Renal cortical epithelial cell (primary cell): ENCODE measurements at regions not wholly inside any gene's neighbourhood (a gene's known extent, or its start where the extent isn't known, plus 50 kb on each side); places are given as distances from the start of the nearest gene placed in this dataset.
"Not testable (repeated sequence)": the region's sequence is repeated elsewhere in the genome, so short reads cannot be mapped to it uniquely, and the experiment has no call there.

Source experiments
- DNase-seq: peaks from one replicate; pipeline ENCODE4 v3.0.0-alpha.2; 2011; ENCODE audit warnings: low read depth

- no peak for DNase-seq
These were observed 233.0 kb upstream of the MAD2L1 start for GRCh38 chr4:120299631-120300030.

DNA sequence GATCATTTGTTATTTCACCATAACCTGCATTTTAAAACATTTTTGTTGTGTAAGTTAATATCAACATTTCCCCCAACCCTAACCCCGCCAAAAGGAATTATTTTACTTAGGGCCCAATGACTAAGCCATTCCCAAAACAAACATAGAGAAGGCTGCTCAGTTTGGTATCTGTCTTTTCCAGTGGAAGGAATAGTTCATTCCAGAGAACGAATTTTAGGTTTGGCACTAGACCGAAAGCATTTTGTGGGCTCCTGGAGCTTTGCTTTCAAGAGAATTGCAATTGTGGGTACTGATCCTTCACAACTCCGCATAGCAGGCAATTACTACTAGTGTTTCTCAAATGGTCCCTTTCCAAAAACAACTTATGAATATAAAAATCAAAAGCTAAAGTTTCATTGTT lies 226.7 kb upstream of the MAD2L1 start:
- DNase-seq = no peak

GRCh38 chr4:120291541-120291940 lies 224.9 kb upstream of the MAD2L1 start:
- no peak for DNase-seq

GRCh38 chr4:120290553-120290952 lies 223.9 kb upstream of the MAD2L1 start:
- no peak for DNase-seq

DNA sequence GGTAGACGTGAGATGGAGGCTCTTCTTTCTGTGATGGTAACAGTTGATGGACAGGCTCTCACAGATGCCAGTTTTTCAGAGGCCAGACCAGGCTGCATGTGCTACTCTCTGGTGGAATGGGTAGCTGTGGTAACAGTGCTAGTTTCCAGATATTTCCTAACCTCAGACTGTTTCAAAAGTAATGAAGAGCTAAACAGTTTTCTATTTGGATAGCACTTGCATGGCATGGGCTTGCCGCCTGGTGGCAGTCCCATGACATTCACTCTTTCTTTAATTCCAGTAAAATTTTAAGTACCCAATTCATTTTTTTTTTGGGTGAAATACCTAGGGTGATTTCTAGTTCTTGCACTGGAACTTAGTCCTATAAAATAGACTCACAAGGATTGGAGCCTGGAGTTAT lies 220.2 kb upstream of the MAD2L1 start:
- no peak for DNase-seq

DNA sequence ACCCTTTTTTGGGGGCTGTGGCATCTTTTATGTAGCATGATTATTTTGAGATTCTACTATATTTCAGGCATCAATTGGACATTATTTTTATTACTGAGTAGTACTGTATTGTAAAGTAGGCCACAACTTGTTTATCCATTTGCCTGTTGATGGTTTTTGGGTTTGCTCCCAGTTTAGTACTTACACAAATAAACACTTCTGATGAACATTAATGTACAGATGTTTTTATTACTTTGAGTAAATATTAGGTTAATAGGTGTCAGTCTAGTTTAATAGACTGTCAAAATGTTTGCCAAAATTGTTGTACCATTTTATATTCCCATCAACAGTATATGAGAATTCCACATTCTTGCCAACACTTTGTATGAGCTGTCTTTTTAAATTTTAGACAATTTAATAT lies 214.9 kb upstream of the MAD2L1 start:
- DNase-seq = no peak

DNA sequence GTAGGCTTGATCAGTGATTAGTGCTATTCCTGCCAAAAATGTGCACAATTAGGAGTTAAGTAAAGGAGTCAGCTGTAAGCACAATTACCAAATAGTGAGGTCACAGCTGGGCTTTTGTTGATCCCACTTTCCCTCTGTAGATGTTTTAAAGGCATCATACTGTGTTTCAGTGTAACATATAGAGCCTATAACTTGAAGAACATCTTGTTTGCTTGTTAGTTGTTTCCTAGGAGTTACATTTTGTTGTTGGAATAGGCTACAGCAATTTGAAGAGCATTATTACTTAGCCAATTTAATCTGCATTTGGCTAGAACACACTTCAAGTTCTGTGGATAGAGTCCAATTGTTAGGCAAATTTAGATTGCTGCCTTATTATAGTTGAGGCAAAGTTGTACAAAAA lies 210.7 kb upstream of the MAD2L1 start:
- DNase-seq = no peak

DNA sequence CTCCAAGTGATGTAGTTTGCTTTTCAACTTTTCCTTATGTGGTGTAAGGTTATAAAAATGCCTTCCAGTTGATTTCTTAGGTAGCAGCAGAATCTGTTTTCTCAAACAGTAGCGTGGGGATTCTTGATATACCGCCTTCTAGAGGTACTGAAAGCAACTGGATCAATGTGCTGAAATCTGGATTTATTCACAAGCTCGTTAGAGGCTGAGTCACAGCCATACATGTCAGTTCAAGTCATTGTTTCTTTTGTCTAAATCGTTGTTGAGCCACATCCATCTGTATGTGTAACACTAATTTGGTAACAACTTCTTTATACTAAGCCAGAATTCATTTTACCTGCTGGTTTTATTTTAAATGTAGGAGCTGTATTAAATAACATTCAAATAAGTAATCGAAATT lies 200.0 kb upstream of the MAD2L1 start:
- DNase-seq = no peak

DNA sequence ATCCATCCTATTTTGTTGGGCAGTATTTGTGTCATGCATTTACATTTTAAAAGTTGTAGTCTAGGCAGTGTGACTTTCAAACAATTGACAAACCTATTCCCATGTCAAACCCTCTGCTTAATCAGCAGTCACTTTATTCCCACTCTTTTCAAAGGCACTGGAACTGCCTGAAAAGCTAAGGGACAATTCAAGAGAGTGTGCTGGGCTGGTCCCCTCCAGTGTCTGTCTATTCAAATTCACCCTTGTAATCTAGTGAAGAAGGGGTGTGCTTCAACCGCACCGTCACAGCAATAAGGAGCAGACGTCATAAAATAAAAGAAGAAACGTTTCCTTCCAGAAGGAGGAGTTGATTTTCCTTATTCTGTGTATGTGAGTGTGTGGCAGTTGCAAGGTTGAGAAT lies 197.0 kb upstream of the MAD2L1 start:
- DNase-seq = no peak

- DNase-seq = no peak
These were observed 194.5 kb upstream of the MAD2L1 start for GRCh38 chr4:120261117-120261516.

DNA sequence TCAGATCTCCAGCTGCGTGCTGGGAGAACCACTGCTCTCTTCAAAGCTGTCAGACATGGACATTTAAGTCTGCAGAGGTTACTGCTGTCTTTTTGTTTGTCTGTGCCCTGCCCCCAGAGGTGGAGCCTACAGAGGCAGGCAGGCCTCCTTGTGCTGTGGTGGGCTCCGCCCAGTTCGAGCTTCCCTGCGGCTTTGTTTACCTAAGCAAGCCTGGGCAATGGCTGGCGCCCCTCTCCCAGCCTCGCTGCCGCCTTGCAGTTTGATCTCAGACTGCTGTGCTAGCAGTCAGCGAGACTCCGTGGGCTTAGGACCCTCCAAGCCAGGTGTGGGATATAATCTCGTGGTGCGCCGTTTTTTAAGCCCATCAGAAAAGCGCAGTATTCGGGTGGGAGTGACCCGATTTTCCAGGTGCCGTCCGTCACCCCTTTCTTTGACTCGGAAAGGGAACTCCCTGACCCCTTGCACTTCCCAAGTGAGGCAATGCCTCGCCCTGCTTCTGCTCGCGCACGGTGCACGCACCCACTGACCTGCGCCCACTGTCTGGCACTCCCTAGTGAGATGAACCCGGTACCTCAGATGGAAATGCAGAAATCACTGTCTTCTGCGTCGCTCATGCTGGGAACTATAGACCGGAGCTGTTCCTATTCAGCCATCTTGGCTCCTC lies 189.6 kb upstream of the MAD2L1 start:
- DNase-seq = not testable (repeated sequence)

- no peak for DNase-seq
These were observed 171.8 kb upstream of the MAD2L1 start for GRCh38 chr4:120238277-120238973.

GRCh38 chr4:120236873-120237272 lies 170.2 kb upstream of the MAD2L1 start:
- no peak for DNase-seq

DNA sequence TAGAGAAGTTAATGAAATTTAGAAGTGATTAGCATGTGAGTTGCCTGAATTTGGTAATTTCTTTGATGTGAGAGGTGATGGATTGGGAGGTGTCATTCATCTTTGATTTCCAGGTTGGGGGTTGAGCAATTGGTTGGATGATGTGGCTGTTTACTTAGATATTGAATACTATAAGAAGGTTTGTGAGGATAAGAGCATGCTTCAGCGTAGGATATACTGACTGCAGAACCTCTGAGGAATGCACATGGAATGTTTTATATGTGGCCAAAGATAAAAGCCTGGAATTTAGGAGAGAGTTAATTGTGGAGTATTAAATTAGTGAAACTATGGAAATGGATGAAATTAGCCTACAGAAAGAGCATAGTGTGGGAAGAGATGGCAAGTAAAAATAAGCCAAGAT lies 165.4 kb upstream of the MAD2L1 start:
- DNase-seq = no peak

DNA sequence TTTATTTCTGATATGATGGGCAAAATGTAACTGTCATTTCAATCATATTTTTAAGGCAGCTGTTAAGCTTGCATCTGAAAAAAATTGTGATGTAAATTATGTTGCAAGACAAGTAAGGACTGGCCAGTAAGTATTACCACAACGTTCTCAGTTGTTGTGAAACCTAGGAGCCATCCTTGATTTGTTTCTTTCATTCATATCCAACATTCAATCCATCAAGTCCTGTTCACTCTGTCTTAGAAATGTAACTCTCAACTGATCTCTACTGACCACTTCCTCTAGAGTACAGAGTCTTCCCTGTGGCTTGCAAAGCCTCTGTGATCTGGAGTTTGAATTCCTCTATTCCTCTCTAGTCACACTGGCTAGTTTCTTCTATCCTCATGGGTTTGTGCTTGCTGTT lies 161.4 kb upstream of the MAD2L1 start:
- DNase-seq = peak; percentile 5

- no peak for DNase-seq
These were observed 160.9 kb upstream of the MAD2L1 start for GRCh38 chr4:120227554-120227953.

DNA sequence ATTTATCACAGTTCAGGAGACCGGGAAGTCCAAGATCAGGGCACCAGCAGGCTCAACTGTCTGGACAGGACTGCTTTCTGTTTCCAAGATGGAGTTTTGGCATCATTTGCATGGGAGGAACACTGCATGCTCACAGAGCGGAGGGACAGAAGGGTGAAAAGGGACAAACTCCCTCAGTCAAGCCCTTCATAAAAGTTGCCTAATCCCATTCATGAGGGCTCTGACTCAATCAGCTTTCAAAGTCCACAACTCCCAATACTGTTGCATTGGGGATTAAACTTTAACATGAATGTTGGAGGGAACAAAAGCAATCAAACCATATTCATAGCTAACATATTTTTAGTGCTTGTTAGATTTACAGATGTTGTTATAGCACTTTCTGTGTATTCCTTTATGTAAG lies 158.9 kb upstream of the MAD2L1 start:
- no peak for DNase-seq

DNA sequence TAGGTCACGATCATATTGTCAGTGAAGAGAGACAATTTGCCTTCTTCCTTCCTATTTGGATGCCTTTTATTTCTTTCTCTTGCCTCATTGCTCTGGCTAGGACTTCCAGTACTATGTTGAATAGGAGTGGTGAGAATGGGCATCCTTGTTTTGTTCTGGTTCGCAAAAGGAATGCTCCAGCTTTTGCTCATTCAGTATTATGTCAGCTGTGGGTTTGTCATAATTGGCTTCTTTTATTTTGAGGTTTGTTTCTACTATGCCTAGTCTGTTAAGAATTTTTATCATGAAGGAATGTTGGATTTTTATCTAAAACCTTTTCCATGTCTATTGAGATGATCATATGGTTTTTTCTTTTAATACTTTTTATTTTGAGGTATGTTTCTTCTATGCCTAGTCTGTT lies 152.3 kb upstream of the MAD2L1 start:
- DNase-seq = no peak

- no peak for DNase-seq
These were observed 148.7 kb upstream of the MAD2L1 start for GRCh38 chr4:120215350-120215749.

- DNase-seq = no peak
These were observed 144.9 kb upstream of the MAD2L1 start for GRCh38 chr4:120211408-120212015.

DNA sequence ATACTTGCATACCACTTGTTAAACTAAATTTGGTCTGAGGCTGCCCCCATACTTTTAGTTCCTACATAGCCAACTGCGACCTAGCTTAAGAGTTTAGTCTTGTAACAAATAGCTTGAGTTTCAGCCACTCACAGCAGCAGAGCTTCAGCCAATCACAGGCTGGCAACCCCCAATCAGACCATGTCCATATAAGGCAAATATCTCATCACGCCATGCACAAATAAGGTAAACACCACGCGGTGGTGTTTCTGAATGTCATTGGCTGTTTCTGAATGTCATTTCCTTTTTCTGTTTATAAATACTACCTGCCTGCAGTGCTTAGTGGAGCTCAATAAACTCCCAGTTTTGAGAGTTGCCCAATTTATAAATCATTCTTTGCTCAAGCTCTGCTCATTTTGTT lies 143.1 kb upstream of the MAD2L1 start:
- no peak for DNase-seq

DNA sequence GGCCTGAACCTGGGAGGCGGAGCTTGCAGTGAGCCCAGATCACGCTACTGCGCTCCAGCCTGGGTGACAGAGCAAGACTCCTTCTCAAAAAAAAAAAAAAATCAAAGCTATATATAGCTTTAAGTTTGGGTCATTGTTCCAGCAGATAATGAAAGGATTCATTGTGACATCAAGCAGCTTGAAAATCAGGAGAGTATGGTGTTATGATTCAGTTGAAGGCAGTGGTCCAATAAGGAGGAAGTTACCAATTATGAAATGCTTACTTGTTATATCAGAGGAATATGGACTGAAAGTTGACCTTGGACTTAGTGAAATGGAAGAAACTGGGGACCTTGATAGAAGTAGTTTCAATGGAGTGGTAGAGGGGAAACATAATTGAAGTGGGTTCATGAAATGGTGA lies 140.4 kb upstream of the MAD2L1 start:
- no peak for DNase-seq

- no peak for DNase-seq
These were observed 135.6 kb upstream of the MAD2L1 start for GRCh38 chr4:120202222-120202621.
